Smooth muscle cell (in vitro differentiated cells): ENCODE measurements at regions not wholly inside any gene's neighbourhood (a gene's known extent, or its start where the extent isn't known, plus 50 kb on each side); places are given as distances from the start of the nearest gene placed in this dataset.

Experiments used
- DNase-seq: peaks from one replicate; lab custom pipeline; 2025; ENCODE audit not compliant: unreplicated experiment; lab: John Stamatoyannopoulos, UW
- H2AFZ ChIP-seq: fragments of 200-600 bp; sonication (generic); 2 replicates; pipeline ENCODE4 v1.6.0; 2016; ENCODE audit warnings: antibody characterized with exemption, low read depth, mild to moderate bottlenecking
- H3F3A ChIP-seq: fragments of 200-600 bp; sonication (generic); 2 replicates; pipeline ENCODE4 v1.6.0; 2017; ENCODE audit warnings: antibody characterized with exemption, low read depth
- H3K27ac ChIP-seq: fragments of 200-600 bp; sonication (generic); 2 replicates; pipeline ENCODE4 v1.5.1; 2016; ENCODE audit warnings: low read depth, mild to moderate bottlenecking
- H3K27me3 ChIP-seq: fragments of 200-600 bp; sonication (generic); 2 replicates; pipeline ENCODE4 v1.6.1; 2016; ENCODE audit warnings: low read depth, mild to moderate bottlenecking
- H3K36me3 ChIP-seq: fragments of 200-600 bp; sonication (generic); 2 replicates; pipeline ENCODE4 v1.5.1; 2016; ENCODE audit warnings: low read depth
- H3K4me1 ChIP-seq: fragments of 200-600 bp; sonication (generic); 2 replicates; pipeline ENCODE4 v1.5.1; 2016; ENCODE audit warnings: low read depth
- H3K4me2 ChIP-seq: fragments of 200-600 bp; sonication (generic); 2 replicates; pipeline ENCODE4 v1.6.0; 2016; ENCODE audit warnings: mild to moderate bottlenecking
- H3K4me3 ChIP-seq: fragments of 200-600 bp; sonication (generic); 2 replicates; pipeline ENCODE4 v1.5.1; 2016; ENCODE audit warnings: mild to moderate bottlenecking
- H3K79me2 ChIP-seq: fragments of 200-600 bp; sonication (generic); 2 replicates; pipeline ENCODE4 v1.6.0; 2016; ENCODE audit warnings: low read depth, mild to moderate bottlenecking
- H3K9ac ChIP-seq: fragments of 200-600 bp; sonication (generic); 2 replicates; pipeline ENCODE4 v1.6.0; 2016; ENCODE audit warnings: low read depth
- H3K9me3 ChIP-seq: fragments of 200-600 bp; sonication (generic); replicated peaks from 2 replicates; pipeline ENCODE4 v1.5.1; 2016; ENCODE audit warnings: low read depth
- H4K20me1 ChIP-seq: fragments of 200-600 bp; sonication (generic); 2 replicates; pipeline ENCODE4 v1.6.0; 2016; ENCODE audit warnings: low read depth
- WGBS: methylation state at CpG from one replicate; pipeline ENCODE4 v1.1.7; 2016; ENCODE audit warnings: low lambda C conversion rate; 5-methylcytosine and 5-hydroxymethylcytosine counted together
- TF ChIP-seq, protein P1 (sequence below): fragments of 200-600 bp; sonication (generic); IDR thresholded peaks from 2 replicates; pipeline ENCODE4 v1.5.1; 2017; ENCODE audit warnings: borderline replicate concordance, mild to moderate bottlenecking, antibody characterized with exemption; ENCODE audit not compliant: insufficient read depth, poor library complexity, severe bottlenecking

DNA sequence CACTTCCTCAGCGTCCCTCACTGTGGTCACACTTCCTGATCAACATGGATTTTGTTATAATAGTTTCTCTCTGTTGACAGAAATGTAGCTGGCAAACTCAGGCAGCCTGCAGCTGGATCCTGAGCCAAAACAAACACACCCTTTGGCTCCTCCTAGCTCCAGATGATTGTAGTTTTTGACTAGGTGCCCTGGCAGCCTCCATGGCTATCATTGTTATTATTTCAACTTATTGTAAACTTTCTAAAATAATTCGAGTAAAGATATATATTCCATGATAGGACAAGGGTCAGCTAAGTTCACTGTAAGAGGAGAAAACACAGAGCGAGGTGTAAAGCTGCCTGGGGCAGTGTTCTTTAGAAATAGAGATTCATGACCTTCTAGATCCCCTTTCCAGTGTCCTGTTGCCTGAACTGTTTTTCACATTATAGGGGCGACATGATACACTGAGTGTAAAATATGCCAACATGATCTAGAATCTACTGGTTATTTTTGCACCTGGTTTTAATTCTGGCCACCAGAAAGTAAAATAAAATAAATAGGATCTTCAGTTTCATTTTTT lies 98.2 kb upstream of the HDGFL1 start:
- no peak overlapping the region for H3K4me2 ChIP-seq
- TF ChIP-seq, protein P1, sequence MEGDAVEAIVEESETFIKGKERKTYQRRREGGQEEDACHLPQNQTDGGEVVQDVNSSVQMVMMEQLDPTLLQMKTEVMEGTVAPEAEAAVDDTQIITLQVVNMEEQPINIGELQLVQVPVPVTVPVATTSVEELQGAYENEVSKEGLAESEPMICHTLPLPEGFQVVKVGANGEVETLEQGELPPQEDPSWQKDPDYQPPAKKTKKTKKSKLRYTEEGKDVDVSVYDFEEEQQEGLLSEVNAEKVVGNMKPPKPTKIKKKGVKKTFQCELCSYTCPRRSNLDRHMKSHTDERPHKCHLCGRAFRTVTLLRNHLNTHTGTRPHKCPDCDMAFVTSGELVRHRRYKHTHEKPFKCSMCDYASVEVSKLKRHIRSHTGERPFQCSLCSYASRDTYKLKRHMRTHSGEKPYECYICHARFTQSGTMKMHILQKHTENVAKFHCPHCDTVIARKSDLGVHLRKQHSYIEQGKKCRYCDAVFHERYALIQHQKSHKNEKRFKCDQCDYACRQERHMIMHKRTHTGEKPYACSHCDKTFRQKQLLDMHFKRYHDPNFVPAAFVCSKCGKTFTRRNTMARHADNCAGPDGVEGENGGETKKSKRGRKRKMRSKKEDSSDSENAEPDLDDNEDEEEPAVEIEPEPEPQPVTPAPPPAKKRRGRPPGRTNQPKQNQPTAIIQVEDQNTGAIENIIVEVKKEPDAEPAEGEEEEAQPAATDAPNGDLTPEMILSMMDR: no peak
- no peak overlapping the region for H3K27ac ChIP-seq

DNA sequence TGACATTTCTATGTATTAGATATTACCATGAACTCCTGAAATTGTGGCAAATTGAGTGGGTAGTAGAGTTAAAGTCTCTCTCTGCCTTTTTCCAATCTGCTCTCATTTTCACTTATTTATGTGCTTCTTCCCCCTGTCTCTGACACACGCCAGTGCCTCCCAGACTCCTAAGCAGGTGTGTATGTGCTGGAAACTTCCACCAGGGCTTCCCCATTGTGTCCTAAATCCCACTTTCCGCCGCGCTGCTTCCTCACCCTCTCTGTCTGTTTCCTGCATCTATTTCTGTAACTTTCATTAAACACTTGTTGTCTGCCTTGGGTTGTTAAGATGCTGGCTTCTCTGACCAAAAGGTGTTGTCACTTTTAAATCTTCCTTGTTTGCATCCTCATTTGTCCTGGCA lies 97.6 kb upstream of the HDGFL1 start:
- DNase-seq: no peak
- H3K36me3 ChIP-seq: no peaks in the 10 kb centered on the region
- no peak overlapping the region for H3K9ac ChIP-seq
- H3K79me2 ChIP-seq: no peaks in the 10 kb centered on the region
- H4K20me1 ChIP-seq: no peaks in the 10 kb centered on the region
- TF ChIP-seq, protein P1: no peak
- H3K4me3 ChIP-seq: no peak overlapping the region
- H3F3A ChIP-seq: no peaks in the 10 kb centered on the region
- H3K27me3 ChIP-seq: no peaks in the 10 kb centered on the region
- H3K27ac ChIP-seq: no peak overlapping the region
- peaks cover 8% of the 10 kb centered on the region for H3K4me1 ChIP-seq
- H3K9me3 ChIP-seq: no peaks in the 10 kb centered on the region
- H3K4me2 ChIP-seq: no peak overlapping the region
- 94% methylated on average over 4 of the region's 4 CpGs for WGBS
- H2AFZ ChIP-seq: no peak overlapping the region

More for the DNA sequence above, 98.2 kb upstream of the HDGFL1 start:
- Histone ChIP-seq H3K36me3 (no peaks in the 10 kb centered on the region), H3F3A (no peaks in the 10 kb centered on the region), H4K20me1 (no peaks in the 10 kb centered on the region), H3K9ac (no peak overlapping the region), H3K79me2 (no peaks in the 10 kb centered on the region), H3K4me1 (peaks cover 10% of the 10 kb centered on the region), H2AFZ (no peak overlapping the region), H3K4me3 (no peak overlapping the region), H3K9me3 (no peaks in the 10 kb centered on the region), H3K27me3 (no peaks in the 10 kb centered on the region)
- DNase-seq: no peak
- 76% methylated on average over 4 of the region's 4 CpGs for whole genome bisulfite sequencing

DNA sequence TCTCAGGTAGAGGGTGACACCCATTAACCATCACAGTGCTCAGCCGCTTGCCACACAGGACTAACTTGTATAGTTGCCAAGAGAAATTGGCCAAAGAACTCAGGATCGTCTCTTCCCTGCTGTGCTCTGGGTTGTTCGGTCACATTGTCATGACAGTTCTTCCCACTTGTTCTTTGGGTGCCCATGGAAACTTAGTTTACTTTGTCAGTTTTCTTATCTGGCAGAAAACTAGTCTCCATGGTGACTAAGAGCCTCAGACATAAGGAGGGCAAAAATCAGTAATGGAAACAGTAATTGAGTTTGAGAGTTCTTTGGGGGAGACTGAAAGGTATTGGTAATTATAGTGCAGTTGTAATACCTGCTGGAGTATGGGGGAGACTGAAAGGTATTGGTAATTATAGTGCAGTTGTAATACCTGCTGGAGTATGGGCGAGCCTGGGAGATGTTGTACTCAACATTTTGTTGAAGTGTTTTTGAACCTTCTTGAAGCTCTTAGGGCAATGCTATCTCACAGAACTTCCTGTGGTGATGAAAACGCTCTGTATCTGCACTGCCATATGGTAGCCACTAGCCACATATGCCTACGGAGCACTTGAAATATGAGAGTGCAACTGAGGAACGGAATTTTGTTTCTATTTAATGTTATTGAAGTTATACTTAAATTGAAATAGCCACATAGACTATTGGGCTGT lies 95.2 kb upstream of the HDGFL1 start:
- H4K20me1 ChIP-seq: no peaks in the 10 kb centered on the region
- DNase-seq: no peak
- no peak overlapping the region for H3K4me2 ChIP-seq
- H3K36me3 ChIP-seq: no peaks in the 10 kb centered on the region
- peaks cover 8% of the 10 kb centered on the region for H3K4me1 ChIP-seq
- no peaks in the 10 kb centered on the region for H3K27me3 ChIP-seq
- no peaks in the 10 kb centered on the region for H3K79me2 ChIP-seq
- 92% methylated on average over 7 of the region's 7 CpGs for WGBS
- no peaks in the 10 kb centered on the region for H3F3A ChIP-seq
- no peak overlapping the region for H3K4me3 ChIP-seq
- no peak overlapping the region for H2AFZ ChIP-seq
- TF ChIP-seq, protein P1: no peak
- no peak overlapping the region for H3K27ac ChIP-seq
- no peak overlapping the region for H3K9ac ChIP-seq
- no peaks in the 10 kb centered on the region for H3K9me3 ChIP-seq
